Endothelial cell (in vitro differentiated cells): ENCODE measurements at regions not wholly inside any gene's neighbourhood (a gene's known extent, or its start where the extent isn't known, plus 50 kb on each side); places are given as distances from the start of the nearest gene placed in this dataset.
"Not testable (repeated sequence)": the region's sequence is repeated elsewhere in the genome, so short reads cannot be mapped to it uniquely, and the experiment has no call there.

ENCODE experiments used
- DNase-seq: peaks from one replicate; pipeline ENCODE4 v3.0.0; 2021; ENCODE audit warnings: low spot score
- H3K27ac Mint-ChIP-seq: one replicate; pipeline ENCODE4 v1.8.0; 2021; ENCODE audit warnings: mixed read lengths, inconsistent platforms; ENCODE audit not compliant: unreplicated experiment
- H3K27me3 Mint-ChIP-seq: one replicate; pipeline ENCODE4 v1.8.0; 2021; ENCODE audit warnings: mild to moderate bottlenecking, moderate library complexity, mixed read lengths, inconsistent platforms; ENCODE audit not compliant: unreplicated experiment
- H3K36me3 Mint-ChIP-seq: one replicate; pipeline ENCODE4 v1.8.0; 2021; ENCODE audit warnings: mild to moderate bottlenecking, low read depth, mixed read lengths, inconsistent platforms; ENCODE audit not compliant: unreplicated experiment
- H3K4me1 Mint-ChIP-seq: one replicate; pipeline ENCODE4 v1.8.0; 2021; ENCODE audit warnings: mild to moderate bottlenecking, mixed read lengths, inconsistent platforms; ENCODE audit not compliant: unreplicated experiment
- H3K4me3 Mint-ChIP-seq: one replicate; pipeline ENCODE4 v1.8.0; 2021; ENCODE audit warnings: mild to moderate bottlenecking, mixed read lengths, inconsistent platforms; ENCODE audit not compliant: unreplicated experiment
- H3K9me3 Mint-ChIP-seq: one replicate; pipeline ENCODE4 v1.8.0; 2021; ENCODE audit warnings: mixed read lengths, inconsistent platforms; ENCODE audit not compliant: unreplicated experiment
- TF ChIP-seq, protein P1 (sequence below): fragments of 200-600 bp; sonication (generic); IDR thresholded peaks from one replicate; pipeline ENCODE4 v1.5.0; 2021; ENCODE audit warnings: antibody characterized with exemption; ENCODE audit not compliant: unreplicated experiment

DNA sequence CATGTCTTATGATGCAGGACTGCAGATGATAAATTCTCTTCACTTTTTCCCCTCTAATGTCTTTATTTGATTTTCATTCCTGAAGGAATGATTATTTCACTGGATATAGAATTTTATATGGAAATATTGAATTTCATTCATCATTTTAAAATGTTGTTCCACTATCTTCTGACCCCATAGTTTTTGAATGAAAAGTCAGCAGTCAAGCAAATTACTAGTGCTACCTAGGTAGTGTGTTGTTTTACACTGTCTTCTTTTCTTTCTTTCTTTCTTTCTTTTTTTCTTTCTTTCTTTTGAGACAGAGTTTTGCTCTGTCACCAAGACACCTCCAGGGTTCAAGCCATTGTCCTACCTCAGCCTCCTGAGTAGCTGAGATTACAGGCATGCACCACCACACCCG is 76.9 kb downstream of the WSB1 start:
- H3K27me3 Mint-ChIP-seq, result peaks cover 6% of the 10 kb centered on the region
- TF ChIP-seq, protein P1, sequence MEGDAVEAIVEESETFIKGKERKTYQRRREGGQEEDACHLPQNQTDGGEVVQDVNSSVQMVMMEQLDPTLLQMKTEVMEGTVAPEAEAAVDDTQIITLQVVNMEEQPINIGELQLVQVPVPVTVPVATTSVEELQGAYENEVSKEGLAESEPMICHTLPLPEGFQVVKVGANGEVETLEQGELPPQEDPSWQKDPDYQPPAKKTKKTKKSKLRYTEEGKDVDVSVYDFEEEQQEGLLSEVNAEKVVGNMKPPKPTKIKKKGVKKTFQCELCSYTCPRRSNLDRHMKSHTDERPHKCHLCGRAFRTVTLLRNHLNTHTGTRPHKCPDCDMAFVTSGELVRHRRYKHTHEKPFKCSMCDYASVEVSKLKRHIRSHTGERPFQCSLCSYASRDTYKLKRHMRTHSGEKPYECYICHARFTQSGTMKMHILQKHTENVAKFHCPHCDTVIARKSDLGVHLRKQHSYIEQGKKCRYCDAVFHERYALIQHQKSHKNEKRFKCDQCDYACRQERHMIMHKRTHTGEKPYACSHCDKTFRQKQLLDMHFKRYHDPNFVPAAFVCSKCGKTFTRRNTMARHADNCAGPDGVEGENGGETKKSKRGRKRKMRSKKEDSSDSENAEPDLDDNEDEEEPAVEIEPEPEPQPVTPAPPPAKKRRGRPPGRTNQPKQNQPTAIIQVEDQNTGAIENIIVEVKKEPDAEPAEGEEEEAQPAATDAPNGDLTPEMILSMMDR, result no peak
- DNase-seq, result no peak
- H3K4me1 Mint-ChIP-seq, result no peaks in the 10 kb centered on the region
- no peak overlapping the region for H3K27ac Mint-ChIP-seq
- no peak overlapping the region for H3K4me3 Mint-ChIP-seq
- no peaks in the 10 kb centered on the region for H3K36me3 Mint-ChIP-seq
- H3K9me3 Mint-ChIP-seq, result peaks cover 13% of the 10 kb centered on the region

GRCh38 chr17:27373695-27374094 is 79.8 kb downstream of the WSB1 start:
- peaks cover 16% of the 10 kb centered on the region for H3K9me3 Mint-ChIP-seq
- DNase-seq, H3K36me3 Mint-ChIP-seq, H3K27me3 Mint-ChIP-seq, H3K4me3 Mint-ChIP-seq, H3K27ac Mint-ChIP-seq, H3K4me1 Mint-ChIP-seq: not testable (repeated sequence)

DNA sequence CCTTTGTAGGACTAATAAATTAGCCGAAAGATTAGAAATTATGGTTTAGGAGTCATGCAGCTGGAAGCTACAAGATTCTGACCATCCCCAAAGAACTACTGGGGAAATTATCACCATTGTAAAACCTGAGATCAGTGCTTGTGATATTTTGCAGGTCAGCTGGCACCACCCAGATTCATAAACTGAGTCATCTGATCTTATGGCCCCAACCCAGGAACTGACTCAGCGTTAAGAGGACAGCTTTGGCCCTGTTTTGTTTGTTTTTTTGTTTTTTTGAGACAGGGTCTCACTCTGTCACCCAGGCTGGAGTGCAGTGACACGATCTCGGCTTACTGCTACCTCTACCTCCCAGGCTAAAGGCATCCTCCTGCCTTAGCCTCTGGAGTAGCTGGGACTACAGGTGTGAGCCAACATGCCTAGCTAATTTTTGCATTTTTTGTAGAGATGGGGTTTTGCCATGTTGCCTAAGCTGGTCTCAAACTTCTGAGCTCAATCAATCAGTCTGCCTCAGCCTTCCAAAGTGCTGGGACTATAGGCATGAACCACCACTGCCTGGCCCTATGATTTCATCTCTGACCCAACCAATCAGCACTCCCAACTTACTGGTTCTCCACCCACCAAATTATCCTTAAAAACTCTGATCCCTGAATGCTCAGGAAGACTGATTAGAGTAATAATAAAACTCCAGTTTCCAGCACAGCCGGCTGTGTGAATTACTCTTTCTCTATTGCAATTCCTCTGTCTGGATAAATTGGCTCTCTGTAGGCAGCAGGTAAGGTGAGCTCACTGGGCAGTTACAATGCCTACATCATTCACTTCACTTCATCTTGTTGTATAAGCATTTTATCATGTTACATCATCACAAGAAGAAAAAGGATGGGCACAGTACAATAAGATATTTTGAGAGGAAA is 79.4 kb upstream of the KSR1 start:
- Mint-ChIP-seq H3K27me3 (peaks cover 5% of the 10 kb centered on the region), H3K27ac (no peak overlapping the region), H3K4me1 (no peaks in the 10 kb centered on the region), H3K9me3 (peaks cover 11% of the 10 kb centered on the region), H3K36me3 (peaks cover 3% of the 10 kb centered on the region), H3K4me3 (no peak overlapping the region)
- TF ChIP-seq, protein P1, result no peak
- no peak for DNase-seq

DNA sequence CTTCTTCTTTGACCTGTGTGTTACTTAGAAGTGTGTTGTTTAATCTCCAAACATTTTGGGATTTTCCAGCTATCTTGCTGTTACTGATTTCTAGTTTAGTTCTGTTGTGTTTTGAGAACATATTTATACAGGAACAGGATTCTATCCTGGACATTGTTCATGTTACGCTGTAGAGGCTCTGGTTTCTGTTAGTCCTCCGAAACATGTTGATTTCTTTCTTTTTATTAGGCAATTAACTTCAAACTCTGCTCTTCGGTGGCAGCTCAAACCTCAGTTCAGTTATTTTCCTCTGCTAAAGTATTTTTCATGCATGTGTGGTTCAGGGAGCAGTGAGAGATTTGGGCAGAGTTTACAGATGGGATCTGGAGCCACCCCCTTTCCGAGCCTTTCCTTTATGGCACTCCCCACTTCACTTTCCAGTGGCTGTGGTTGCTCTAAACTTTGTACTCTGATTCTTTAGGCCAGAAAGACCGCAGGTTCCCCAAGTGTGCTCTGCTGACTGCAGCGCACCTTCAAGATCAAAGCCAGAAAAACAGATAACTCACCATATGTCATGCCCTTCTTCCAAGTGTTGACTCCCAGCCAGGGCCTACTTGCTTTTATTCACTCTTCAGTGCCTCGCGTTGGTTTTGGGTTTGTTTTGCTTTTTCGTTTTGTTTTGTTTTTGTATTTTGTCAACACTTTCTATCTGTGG is 77.6 kb upstream of the KSR1 start:
- no peak for DNase-seq
- H3K4me3 Mint-ChIP-seq, result no peak overlapping the region
- H3K27me3 Mint-ChIP-seq, result peaks cover 5% of the 10 kb centered on the region
- peaks cover 3% of the 10 kb centered on the region for H3K36me3 Mint-ChIP-seq
- peaks cover 4% of the 10 kb centered on the region for H3K9me3 Mint-ChIP-seq
- H3K27ac Mint-ChIP-seq, result no peak overlapping the region
- TF ChIP-seq, protein P1, result no peak
- no peaks in the 10 kb centered on the region for H3K4me1 Mint-ChIP-seq

DNA sequence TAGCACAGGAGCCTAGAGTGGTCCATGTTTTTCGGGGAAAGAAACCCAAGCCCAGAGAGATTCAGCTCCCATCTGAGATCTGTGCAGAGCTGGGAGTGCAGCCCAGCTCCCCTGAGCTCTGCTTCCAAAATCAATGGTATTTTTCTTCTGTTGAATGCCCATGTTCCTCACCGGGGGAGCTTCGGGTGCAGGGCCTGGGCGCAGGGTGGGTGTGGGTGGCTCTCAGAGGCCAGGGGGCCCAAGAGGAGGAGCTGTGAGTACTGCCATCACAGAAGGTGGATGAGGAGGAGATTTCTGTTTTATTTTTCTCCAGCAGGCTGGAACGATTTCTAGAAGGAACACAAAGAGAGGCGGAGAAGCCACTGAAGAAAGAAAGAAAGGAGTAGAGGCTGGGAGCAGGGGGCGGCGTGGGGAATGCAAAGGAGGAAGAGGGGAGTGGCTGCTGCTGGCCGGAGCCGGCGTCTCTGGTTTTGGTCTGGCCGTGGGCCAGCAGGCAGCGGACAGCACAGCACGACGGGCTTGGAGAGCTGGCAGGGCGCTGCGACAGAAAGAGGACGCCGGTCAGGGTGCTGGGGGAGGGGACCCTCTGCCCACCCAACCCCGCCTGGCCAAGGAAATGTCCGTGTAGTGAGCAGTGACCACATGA is 76.2 kb upstream of the KSR1 start:
- DNase-seq, result no peak
- Mint-ChIP-seq H3K27me3 (peaks cover 4% of the 10 kb centered on the region), H3K9me3 (peaks cover 4% of the 10 kb centered on the region), H3K36me3 (peaks cover 3% of the 10 kb centered on the region), H3K27ac (no peak overlapping the region), H3K4me3 (no peak overlapping the region), H3K4me1 (no peaks in the 10 kb centered on the region)
- TF ChIP-seq, protein P1, result no peak
